DMS 273 (cell line): ENCODE measurements at regions not wholly inside any gene's neighbourhood (a gene's known extent, or its start where the extent isn't known, plus 50 kb on each side); places are given as distances from the start of the nearest gene placed in this dataset.
A peak's percentile ranks its signal among the peaks of the same experiment; 100 is the strongest.

Source experiments
- DNase-seq: peaks from one replicate; lab custom pipeline; 2025; ENCODE audit not compliant: unreplicated experiment; lab: John Stamatoyannopoulos, UW

- peak; percentile 3 for DNase-seq
Observed at GRCh38 chr13:30844548-30845296, 61.3 kb upstream of the MEDAG start.

GRCh38 chr13:30845297-30846214 lies 60.5 kb upstream of the MEDAG start:
- no peak for DNase-seq

- no peak for DNase-seq
Observed at GRCh38 chr13:30846311-30846710, 59.8 kb upstream of the MEDAG start.

- DNase-seq, result no peak
Observed at GRCh38 chr13:30846866-30847265, 59.2 kb upstream of the MEDAG start.

GRCh38 chr13:30847650-30848307 lies 58.3 kb upstream of the MEDAG start:
- DNase-seq, result no peak

- no peak for DNase-seq
Observed at GRCh38 chr13:30848332-30849027, 57.6 kb upstream of the MEDAG start.

- no peak for DNase-seq
Observed at GRCh38 chr13:30849611-30850010, 56.5 kb upstream of the MEDAG start.

GRCh38 chr13:30850204-30850866 lies 55.7 kb upstream of the MEDAG start:
- DNase-seq, result no peak

GRCh38 chr13:30850867-30851211 lies 55.2 kb upstream of the MEDAG start:
- DNase-seq, result no peak

GRCh38 chr13:30851697-30852096 lies 54.4 kb upstream of the MEDAG start:
- no peak for DNase-seq

GRCh38 chr13:30855569-30855968 lies 50.5 kb upstream of the MEDAG start:
- no peak for DNase-seq

- DNase-seq, result no peak
Observed at GRCh38 chr13:30856005-30856790, 49.9 kb upstream of the MEDAG start.
